ENCODE measurements at regions not wholly inside any gene's neighbourhood (a gene's known extent, or its start where the extent isn't known, plus 50 kb on each side); places are given as distances from the start of the nearest gene placed in this dataset.

DNA sequence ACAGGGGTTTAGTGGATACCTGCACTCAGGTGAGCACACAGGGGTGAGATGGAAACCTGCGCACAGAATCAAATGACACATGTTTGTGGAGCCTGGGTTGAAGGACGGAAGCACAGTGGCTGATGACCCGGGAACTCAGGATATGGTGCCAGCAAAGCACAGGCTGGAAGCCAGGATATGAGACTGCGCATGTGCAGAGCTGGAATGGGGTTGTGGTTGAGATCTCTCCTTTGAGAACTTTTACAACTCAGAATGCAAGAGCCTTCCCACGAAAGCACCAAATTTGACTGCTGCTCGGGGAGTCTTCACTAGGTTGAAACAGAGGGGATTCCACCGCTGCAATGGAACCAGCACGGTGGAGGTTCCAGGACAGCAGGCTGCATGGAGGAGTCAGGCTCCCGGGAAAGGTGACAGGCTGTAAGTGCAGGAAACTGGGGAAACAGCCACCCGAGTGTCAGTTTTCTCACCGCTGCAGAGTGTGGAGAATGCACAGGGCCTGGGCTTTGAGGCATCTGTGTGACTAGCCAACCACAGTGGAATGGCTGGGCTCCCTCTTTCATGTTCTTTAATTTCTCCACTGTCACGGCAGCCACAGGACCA lies 133.4 kb upstream of the TCERG1L start:
- TF ChIP-seq EZH2phosphoT487 (IDR thresholded peaks at IDR 0.05; ENCODE audit: borderline replicate concordance, low read length) (no peak), EZH2 (IDR thresholded peaks at IDR 0.05; ENCODE audit: low read length, unreplicated experiment) (no peak)
- TF ChIP-seq, protein P1, sequence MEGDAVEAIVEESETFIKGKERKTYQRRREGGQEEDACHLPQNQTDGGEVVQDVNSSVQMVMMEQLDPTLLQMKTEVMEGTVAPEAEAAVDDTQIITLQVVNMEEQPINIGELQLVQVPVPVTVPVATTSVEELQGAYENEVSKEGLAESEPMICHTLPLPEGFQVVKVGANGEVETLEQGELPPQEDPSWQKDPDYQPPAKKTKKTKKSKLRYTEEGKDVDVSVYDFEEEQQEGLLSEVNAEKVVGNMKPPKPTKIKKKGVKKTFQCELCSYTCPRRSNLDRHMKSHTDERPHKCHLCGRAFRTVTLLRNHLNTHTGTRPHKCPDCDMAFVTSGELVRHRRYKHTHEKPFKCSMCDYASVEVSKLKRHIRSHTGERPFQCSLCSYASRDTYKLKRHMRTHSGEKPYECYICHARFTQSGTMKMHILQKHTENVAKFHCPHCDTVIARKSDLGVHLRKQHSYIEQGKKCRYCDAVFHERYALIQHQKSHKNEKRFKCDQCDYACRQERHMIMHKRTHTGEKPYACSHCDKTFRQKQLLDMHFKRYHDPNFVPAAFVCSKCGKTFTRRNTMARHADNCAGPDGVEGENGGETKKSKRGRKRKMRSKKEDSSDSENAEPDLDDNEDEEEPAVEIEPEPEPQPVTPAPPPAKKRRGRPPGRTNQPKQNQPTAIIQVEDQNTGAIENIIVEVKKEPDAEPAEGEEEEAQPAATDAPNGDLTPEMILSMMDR (conservative IDR thresholded peaks at IDR 0.05; ENCODE audit: low read depth, low read length), result no peak
